Ascending aorta (tissue), 2 donors: ENCODE measurements at regions not wholly inside any gene's neighbourhood (a gene's known extent, or its start where the extent isn't known, plus 50 kb on each side); places are given as distances from the start of the nearest gene placed in this dataset.
"Not testable (repeated sequence)": the region's sequence is repeated elsewhere in the genome, so short reads cannot be mapped to it uniquely, and the experiment has no call there.

Experiments
- DNase-seq, 2 donors: peaks; one replicate each; pipeline ENCODE4 v3.0.0-alpha.2; 2019; ENCODE audit warnings: low spot score in 2 of 2
- H3K27ac ChIP-seq, 2 donors: fragments of 200-600 bp; sonication (generic); one replicate each; pipeline ENCODE4 v1.5.1; 2016 to 2017; ENCODE audit warnings: mild to moderate bottlenecking in 1 of 2
- H3K27me3 ChIP-seq: fragments of 200-600 bp; sonication (generic); one replicate; pipeline ENCODE4 v1.5.1; 2017
- H3K36me3 ChIP-seq, 2 donors: fragments of 200-600 bp; sonication (generic); one replicate each; pipeline ENCODE4 v1.5.1; 2016
- H3K4me1 ChIP-seq, 2 donors: fragments of 200-600 bp; sonication (generic); one replicate each; pipeline ENCODE4 v1.5.1; 2016 to 2017; ENCODE audit warnings: mild to moderate bottlenecking in 1 of 2
- H3K4me3 ChIP-seq, 2 donors: fragments of 200-600 bp; sonication (generic); one replicate each; pipeline ENCODE4 v1.5.1; 2016 to 2017; ENCODE audit warnings: mild to moderate bottlenecking in 1 of 2
- H3K9me3 ChIP-seq, 2 donors: fragments of 200-600 bp; sonication (generic); one replicate each; pipeline ENCODE4 v1.5.1; 2016
- intact Hi-C: fragments of 100-400 bp; cut with DNase I; formaldehyde crosslinking; loops from one replicate; pipeline ENCODE4 v1.15.1; 2023
- TF ChIP-seq, protein P1 (sequence below), 3 experiments: fragments of 200-600 bp in 2 of 3; fragments of 450-650 bp in 1 of 3; sonication (generic) in 2 of 3; IDR thresholded peaks; one replicate each; pipeline ENCODE4 v1.5.1; 2016 to 2019; ENCODE audit warnings: antibody characterized with exemption in 3 of 3, mild to moderate bottlenecking in 1 of 3, moderate library complexity in 1 of 3

- H3K9me3 ChIP-seq, result no peaks in the 10 kb centered on the region
- H3K4me1 ChIP-seq, result peaks cover 0 to 5% of the 10 kb centered on the region in 2 donors
- intact Hi-C loops, result no loop called here
- H3K36me3 ChIP-seq, result no peaks in the 10 kb centered on the region
- TF ChIP-seq, protein P1, sequence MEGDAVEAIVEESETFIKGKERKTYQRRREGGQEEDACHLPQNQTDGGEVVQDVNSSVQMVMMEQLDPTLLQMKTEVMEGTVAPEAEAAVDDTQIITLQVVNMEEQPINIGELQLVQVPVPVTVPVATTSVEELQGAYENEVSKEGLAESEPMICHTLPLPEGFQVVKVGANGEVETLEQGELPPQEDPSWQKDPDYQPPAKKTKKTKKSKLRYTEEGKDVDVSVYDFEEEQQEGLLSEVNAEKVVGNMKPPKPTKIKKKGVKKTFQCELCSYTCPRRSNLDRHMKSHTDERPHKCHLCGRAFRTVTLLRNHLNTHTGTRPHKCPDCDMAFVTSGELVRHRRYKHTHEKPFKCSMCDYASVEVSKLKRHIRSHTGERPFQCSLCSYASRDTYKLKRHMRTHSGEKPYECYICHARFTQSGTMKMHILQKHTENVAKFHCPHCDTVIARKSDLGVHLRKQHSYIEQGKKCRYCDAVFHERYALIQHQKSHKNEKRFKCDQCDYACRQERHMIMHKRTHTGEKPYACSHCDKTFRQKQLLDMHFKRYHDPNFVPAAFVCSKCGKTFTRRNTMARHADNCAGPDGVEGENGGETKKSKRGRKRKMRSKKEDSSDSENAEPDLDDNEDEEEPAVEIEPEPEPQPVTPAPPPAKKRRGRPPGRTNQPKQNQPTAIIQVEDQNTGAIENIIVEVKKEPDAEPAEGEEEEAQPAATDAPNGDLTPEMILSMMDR (IDR thresholded peaks at IDR 0.05), result no peak
- H3K27ac ChIP-seq, result no peak overlapping the region
- no peaks in the 10 kb centered on the region for H3K27me3 ChIP-seq
- H3K4me3 ChIP-seq, result no peak overlapping the region
- DNase-seq, result no peak
Observed at GRCh38 chr14:38357557-38357956, 101.7 kb upstream of the CLEC14A start.

GRCh38 chr14:38355473-38355872, 99.6 kb upstream of the CLEC14A start:
- H3K4me1 ChIP-seq, intact Hi-C loops, H3K9me3 ChIP-seq, H3K36me3 ChIP-seq, H3K27ac ChIP-seq, H3K27me3 ChIP-seq, DNase-seq, H3K4me3 ChIP-seq: not testable (repeated sequence)

GRCh38 chr14:38350102-38350501, 94.2 kb upstream of the CLEC14A start:
- TF ChIP-seq, protein P1 (IDR thresholded peaks at IDR 0.05), result no peak
- intact Hi-C loops, result no loop called here
- no peak overlapping the region for H3K27ac ChIP-seq
- no peaks in the 10 kb centered on the region for H3K27me3 ChIP-seq
- H3K4me3 ChIP-seq, result no peak overlapping the region
- no peaks in the 10 kb centered on the region for H3K4me1 ChIP-seq
- H3K9me3 ChIP-seq, result no peaks in the 10 kb centered on the region
- DNase-seq, result no peak
- H3K36me3 ChIP-seq, result no peaks in the 10 kb centered on the region

DNA sequence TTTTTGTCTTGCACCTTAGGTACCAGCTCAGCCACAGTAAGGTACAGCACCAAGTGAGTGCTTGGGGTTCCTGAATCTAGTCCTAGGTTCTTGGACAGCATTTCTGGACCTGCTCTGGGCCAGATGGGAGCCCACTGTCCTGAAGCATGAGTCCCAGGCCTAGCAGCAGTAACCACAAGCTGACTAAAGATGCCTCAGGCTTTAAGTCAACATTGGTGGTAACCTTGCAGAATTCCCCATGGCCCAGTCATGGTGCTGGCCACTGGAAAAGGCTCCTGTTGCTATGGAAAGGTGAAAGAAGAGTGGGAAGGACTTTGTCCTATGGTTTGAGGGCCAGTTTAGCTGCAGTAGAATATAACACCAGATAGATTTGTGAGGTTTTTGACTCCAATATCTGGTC, 86.9 kb upstream of the CLEC14A start:
- Histone ChIP-seq H3K27me3 (no peaks in the 10 kb centered on the region), H3K4me3 (no peak overlapping the region), H3K9me3 (no peaks in the 10 kb centered on the region), H3K36me3 (no peaks in the 10 kb centered on the region), H3K4me1 (no peaks in the 10 kb centered on the region), H3K27ac (no peak overlapping the region)
- TF ChIP-seq, protein P1 (IDR thresholded peaks at IDR 0.05), result no peak
- intact Hi-C loops, result no loop called here
- DNase-seq, result no peak

GRCh38 chr14:38339696-38340095, 83.8 kb upstream of the CLEC14A start:
- intact Hi-C loops, result no loop called here
- TF ChIP-seq, protein P1 (IDR thresholded peaks at IDR 0.05), result no peak
- Histone ChIP-seq H3K27me3 (no peaks in the 10 kb centered on the region), H3K4me1 (no peaks in the 10 kb centered on the region), H3K4me3 (no peak overlapping the region), H3K9me3 (no peaks in the 10 kb centered on the region), H3K27ac (no peak overlapping the region), H3K36me3 (no peaks in the 10 kb centered on the region)
- no peak for DNase-seq

DNA sequence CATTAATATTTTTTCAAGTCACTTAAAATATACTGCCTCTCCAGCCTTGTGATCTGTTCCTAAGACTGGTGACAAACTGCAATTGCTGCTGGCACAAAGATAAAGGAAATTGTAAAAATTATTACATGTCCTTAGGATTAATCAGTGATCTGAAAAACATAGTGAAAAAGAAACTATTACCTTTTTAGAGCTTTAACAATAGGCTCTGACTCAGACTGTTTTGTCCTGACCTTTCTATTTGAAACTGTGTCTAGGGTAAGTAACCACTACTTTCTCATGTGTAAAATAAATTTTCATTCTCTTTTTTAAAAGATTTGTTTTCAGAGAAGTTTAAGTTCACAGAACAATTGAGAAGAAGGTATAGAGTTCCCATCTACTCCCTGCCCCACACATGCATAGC, 80.4 kb upstream of the CLEC14A start:
- Histone ChIP-seq H3K9me3 (no peaks in the 10 kb centered on the region), H3K36me3 (no peaks in the 10 kb centered on the region), H3K4me1 (no peaks in the 10 kb centered on the region), H3K27ac (no peak overlapping the region), H3K27me3 (no peaks in the 10 kb centered on the region), H3K4me3 (no peak overlapping the region)
- intact Hi-C loops, result no loop called here
- TF ChIP-seq, protein P1 (IDR thresholded peaks at IDR 0.05), result no peak
- DNase-seq, result no peak
